Activated CD8-positive, alpha-beta T cell treated with anti-CD3 and anti-CD28 coated beads for 36 hours (primary cell): ENCODE measurements at regions not wholly inside any gene's neighbourhood (a gene's known extent, or its start where the extent isn't known, plus 50 kb on each side); places are given as distances from the start of the nearest gene placed in this dataset.

Experiments used
- ATAC-seq: fragments of 200-7000 bp; cut with Tn5 transposase; one replicate; pipeline ENCODE4 v1.10.0; 2021; ENCODE audit warnings: mild to moderate bottlenecking, moderate library complexity
- CTCF ChIA-PET: fragments of 350-600 bp; sonication (Branson Sonifier 250); formaldehyde crosslinking; loops from one replicate; lab custom pipeline; 2021; ENCODE audit warnings: antibody characterized with exemption; lab: Charles Lee
- POLR2A ChIA-PET: fragments of 350-600 bp; sonication (Branson Sonifier 250); formaldehyde crosslinking; loops from one replicate; lab custom pipeline; 2021; ENCODE audit warnings: antibody characterized with exemption; lab: Charles Lee
- DNase-seq: peaks from one replicate; pipeline ENCODE4 v3.0.0-alpha.2; 2020
- H3K27ac Mint-ChIP-seq: one replicate; pipeline ENCODE4 v1.8.0; 2021; ENCODE audit warnings: mild to moderate bottlenecking, mixed read lengths
- H3K27me3 Mint-ChIP-seq: one replicate; pipeline ENCODE4 v1.8.0; 2021; ENCODE audit warnings: mixed read lengths
- H3K36me3 Mint-ChIP-seq: one replicate; pipeline ENCODE4 v1.8.0; 2021; ENCODE audit warnings: low read depth, mixed read lengths
- H3K4me1 Mint-ChIP-seq: one replicate; pipeline ENCODE4 v1.8.0; 2021; ENCODE audit warnings: low read depth, mixed read lengths
- H3K4me3 Mint-ChIP-seq: one replicate; pipeline ENCODE4 v1.8.0; 2021; ENCODE audit warnings: mild to moderate bottlenecking, moderate library complexity, mixed read lengths
- H3K9me3 Mint-ChIP-seq: one replicate; pipeline ENCODE4 v1.8.0; 2021; ENCODE audit warnings: mixed read lengths
- intact Hi-C: fragments of 100-400 bp; cut with micrococcal nuclease; formaldehyde crosslinking; loops from one replicate; pipeline ENCODE4 v1.10.0; 2022
- TF ChIP-seq, protein P1 (sequence below): fragments of 200-600 bp; IDR thresholded peaks from one replicate; pipeline ENCODE4 v1.8.0; 2022; ENCODE audit warnings: antibody characterized with exemption, mild to moderate bottlenecking

- no peak overlapping the region for H3K4me3 Mint-ChIP-seq
- CTCF ChIA-PET, result no interaction called here
- H3K9me3 Mint-ChIP-seq, result no peaks in the 10 kb centered on the region
- DNase-seq (no peak), ATAC-seq (no peak)
- TF ChIP-seq, protein P1, sequence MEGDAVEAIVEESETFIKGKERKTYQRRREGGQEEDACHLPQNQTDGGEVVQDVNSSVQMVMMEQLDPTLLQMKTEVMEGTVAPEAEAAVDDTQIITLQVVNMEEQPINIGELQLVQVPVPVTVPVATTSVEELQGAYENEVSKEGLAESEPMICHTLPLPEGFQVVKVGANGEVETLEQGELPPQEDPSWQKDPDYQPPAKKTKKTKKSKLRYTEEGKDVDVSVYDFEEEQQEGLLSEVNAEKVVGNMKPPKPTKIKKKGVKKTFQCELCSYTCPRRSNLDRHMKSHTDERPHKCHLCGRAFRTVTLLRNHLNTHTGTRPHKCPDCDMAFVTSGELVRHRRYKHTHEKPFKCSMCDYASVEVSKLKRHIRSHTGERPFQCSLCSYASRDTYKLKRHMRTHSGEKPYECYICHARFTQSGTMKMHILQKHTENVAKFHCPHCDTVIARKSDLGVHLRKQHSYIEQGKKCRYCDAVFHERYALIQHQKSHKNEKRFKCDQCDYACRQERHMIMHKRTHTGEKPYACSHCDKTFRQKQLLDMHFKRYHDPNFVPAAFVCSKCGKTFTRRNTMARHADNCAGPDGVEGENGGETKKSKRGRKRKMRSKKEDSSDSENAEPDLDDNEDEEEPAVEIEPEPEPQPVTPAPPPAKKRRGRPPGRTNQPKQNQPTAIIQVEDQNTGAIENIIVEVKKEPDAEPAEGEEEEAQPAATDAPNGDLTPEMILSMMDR, result no peak
- no peaks in the 10 kb centered on the region for H3K4me1 Mint-ChIP-seq
- intact Hi-C loops, result no loop called here
- POLR2A ChIA-PET, result no interaction called here
- no peaks in the 10 kb centered on the region for H3K36me3 Mint-ChIP-seq
- no peak overlapping the region for H3K27ac Mint-ChIP-seq
- peaks cover 2% of the 10 kb centered on the region for H3K27me3 Mint-ChIP-seq
Observed at GRCh38 chr6:146975093-146975492, 229.1 kb upstream of the STXBP5 start.

GRCh38 chr6:146980900-146981329 lies 223.3 kb upstream of the STXBP5 start:
- TF ChIP-seq, protein P1, result no peak
- H3K27me3 Mint-ChIP-seq, result peaks cover 2% of the 10 kb centered on the region
- no peaks in the 10 kb centered on the region for H3K4me1 Mint-ChIP-seq
- ATAC-seq (no peak), DNase-seq (no peak)
- POLR2A ChIA-PET, result no interaction called here
- no peaks in the 10 kb centered on the region for H3K36me3 Mint-ChIP-seq
- CTCF ChIA-PET, result no interaction called here
- no peaks in the 10 kb centered on the region for H3K9me3 Mint-ChIP-seq
- intact Hi-C loops, result no loop called here
- no peak overlapping the region for H3K4me3 Mint-ChIP-seq
- H3K27ac Mint-ChIP-seq, result no peak overlapping the region

GRCh38 chr6:146981981-146982380 lies 222.2 kb upstream of the STXBP5 start:
- CTCF ChIA-PET, result no interaction called here
- Mint-ChIP-seq H3K4me3 (no peak overlapping the region), H3K27ac (no peak overlapping the region), H3K4me1 (no peaks in the 10 kb centered on the region), H3K9me3 (no peaks in the 10 kb centered on the region), H3K27me3 (peaks cover 2% of the 10 kb centered on the region), H3K36me3 (no peaks in the 10 kb centered on the region)
- TF ChIP-seq, protein P1, result no peak
- intact Hi-C loops, result no loop called here
- POLR2A ChIA-PET, result no interaction called here
- no peak for ATAC-seq
- no peak for DNase-seq

DNA sequence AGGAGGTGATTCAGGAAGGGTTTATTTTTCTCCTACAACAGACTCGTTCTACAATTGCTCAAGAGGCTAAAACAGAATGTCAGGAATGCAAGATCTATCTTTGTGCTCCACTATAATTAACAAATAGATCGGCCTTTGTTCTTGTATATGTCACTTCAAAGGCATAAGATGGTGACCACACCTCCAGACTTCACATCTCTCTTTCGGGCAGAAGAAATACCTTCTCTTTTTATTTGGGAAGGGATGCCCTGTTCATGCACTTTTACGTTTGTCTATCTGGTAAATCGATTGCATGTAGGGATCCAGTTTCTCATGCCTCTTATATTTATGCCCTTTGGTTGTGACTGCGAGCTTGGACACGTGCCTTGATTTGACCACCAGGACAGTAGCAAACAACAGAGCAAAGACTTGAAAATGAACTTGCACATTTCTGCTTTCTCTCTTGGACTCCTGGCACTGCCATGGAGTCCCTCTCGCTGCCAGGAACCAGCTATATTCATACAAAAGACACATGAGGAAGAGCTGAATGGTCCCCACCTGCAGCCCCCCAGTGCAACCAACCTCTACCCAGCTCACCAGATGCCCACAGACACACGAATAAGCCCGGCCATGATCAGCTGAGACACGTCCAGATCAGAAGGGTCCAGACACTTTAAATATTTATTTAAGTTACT lies 219.8 kb upstream of the STXBP5 start:
- Mint-ChIP-seq H3K4me1 (no peaks in the 10 kb centered on the region), H3K36me3 (no peaks in the 10 kb centered on the region), H3K27ac (no peak overlapping the region), H3K9me3 (no peaks in the 10 kb centered on the region), H3K27me3 (no peaks in the 10 kb centered on the region), H3K4me3 (no peak overlapping the region)
- DNase-seq (no peak), ATAC-seq (no peak)
- ChIA-PET CTCF (interaction anchor here (1.1 kb wide), 1 partner anchor 199 kb away, joined by 3 read pairs; no protein-coding TSS in a partner anchor), POLR2A (no interaction called here)
- intact Hi-C loops, result no loop called here
- TF ChIP-seq, protein P1, result no peak

- Mint-ChIP-seq H3K27ac (no peak overlapping the region), H3K4me1 (no peaks in the 10 kb centered on the region), H3K4me3 (no peak overlapping the region), H3K36me3 (no peaks in the 10 kb centered on the region), H3K27me3 (no peaks in the 10 kb centered on the region), H3K9me3 (no peaks in the 10 kb centered on the region)
- ChIA-PET POLR2A (no interaction called here), CTCF (interaction anchor here (1.1 kb wide), 1 partner anchor 200 kb away, joined by 3 read pairs; no protein-coding TSS in a partner anchor)
- intact Hi-C loops, result no loop called here
- DNase-seq, result no peak
- ATAC-seq, result no peak
- TF ChIP-seq, protein P1, result no peak
Observed at GRCh38 chr6:146985111-146985510, 219.1 kb upstream of the STXBP5 start.
